Left lung (tissue), 4 donors: ENCODE measurements at regions not wholly inside any gene's neighbourhood (a gene's known extent, or its start where the extent isn't known, plus 50 kb on each side); places are given as distances from the start of the nearest gene placed in this dataset.
A peak's percentile ranks its signal among the peaks of the same experiment; 100 is the strongest.

ENCODE experiments used
- ATAC-seq: fragments of 200-7000 bp; cut with Tn5 transposase; one replicate; pipeline ENCODE4 v1.9.1; 2020; ENCODE audit warnings: moderate library complexity
- DNase-seq, 4 donors: peaks; one replicate each; pipeline ENCODE4 v3.0.0-alpha.2; 2013 to 2020
- H3K27ac ChIP-seq, 2 donors: fragments of 200-600 bp; sonication (generic) in 1 of 2; one replicate each; pipeline versions ENCODE4 v1.5.0 to v1.8.0; 2020 to 2021
- H3K27me3 ChIP-seq, 2 donors: fragments of 200-600 bp; sonication (generic) in 1 of 2; one replicate each; pipeline versions ENCODE4 v1.5.0 to v1.8.0; 2020 to 2021
- H3K36me3 ChIP-seq, 2 donors: fragments of 200-600 bp; sonication (generic) in 1 of 2; one replicate each; pipeline versions ENCODE4 v1.5.0 to v1.8.0; 2020 to 2021
- H3K4me1 ChIP-seq, 2 donors: fragments of 200-600 bp; one replicate each; pipeline ENCODE4 v1.8.0; 2021
- H3K4me3 ChIP-seq, 2 donors: fragments of 200-600 bp; sonication (generic) in 1 of 2; one replicate each; pipeline versions ENCODE4 v1.5.0 to v1.8.0; 2020 to 2021; ENCODE audit warnings: mild to moderate bottlenecking in 1 of 2
- H3K9me3 ChIP-seq, 2 donors: fragments of 200-600 bp; sonication (generic) in 1 of 2; one replicate each; pipeline versions ENCODE4 v1.5.0 to v1.8.0; 2020 to 2021
- CTCF ChIP-seq, 2 donors: fragments of 200-600 bp; sonication (generic) in 1 of 2; IDR thresholded peaks; one replicate each; pipeline versions ENCODE4 v1.5.0 to v1.8.0; 2021; ENCODE audit warnings: antibody characterized with exemption in 2 of 2
- intact Hi-C, 2 donors: fragments of 100-400 bp; cut with DNase I; formaldehyde crosslinking; loops; one replicate each; pipeline versions ENCODE4 v1.11.2 to v1.14.2; 2022
- donor health status: DM: no; HTN: yes; CAD: no.
- donor health status: DM: no; HTN: no; CAD: no.

DNA sequence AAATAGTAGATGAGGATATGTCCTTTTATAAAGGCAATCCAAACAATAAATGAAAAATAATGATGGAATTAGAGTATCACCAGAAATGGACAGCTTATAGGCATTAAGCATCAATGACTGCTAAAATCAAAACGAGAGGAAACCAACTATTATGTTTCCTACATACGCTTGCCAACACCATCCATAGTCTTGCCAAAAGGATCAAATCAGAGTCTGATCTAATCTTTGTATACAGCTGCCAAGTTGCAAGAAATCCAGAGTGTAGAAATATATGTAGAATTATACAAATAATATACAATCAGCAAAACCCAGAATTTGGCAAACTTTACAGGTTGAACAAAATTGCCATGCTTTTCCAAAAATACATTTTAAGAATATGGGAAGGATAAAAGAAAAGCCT, 1661.6 kb downstream of the SLITRK1 start:
- Histone ChIP-seq H3K36me3 (no peaks in the 10 kb centered on the region), H3K4me3 (no peak overlapping the region), H3K9me3 (peaks cover 0 to 8% of the 10 kb centered on the region in 2 donors), H3K27me3 (no peaks in the 10 kb centered on the region), H3K4me1 (no peaks in the 10 kb centered on the region), H3K27ac (no peak overlapping the region)
- intact Hi-C loops: no loop called here
- ATAC-seq (no peak), DNase-seq (peak in 1 of 4 donors; percentile 3)
- no peak for TF ChIP-seq CTCF (IDR thresholded peaks at IDR 0.05)

DNA sequence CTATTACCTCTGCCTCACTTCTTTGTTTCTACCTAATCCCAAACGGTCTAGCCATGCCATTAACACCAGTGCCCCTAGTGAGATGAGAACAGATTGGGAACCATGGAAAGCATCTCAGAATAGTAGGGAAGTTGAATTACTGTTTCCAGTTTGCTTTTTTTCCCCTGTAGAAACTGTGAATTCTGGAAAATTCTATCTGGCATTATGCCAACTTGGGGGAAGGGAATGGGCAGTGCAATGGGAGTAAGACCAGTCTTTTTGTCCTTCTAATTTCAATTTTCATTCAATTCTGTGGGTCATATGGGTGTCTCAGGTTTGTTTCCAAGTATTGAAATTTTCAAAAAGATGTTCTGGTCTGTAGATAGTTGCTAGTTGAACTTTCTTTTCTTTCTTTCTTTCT, 1666.1 kb downstream of the SLITRK1 start:
- peaks cover 0 to 38% of the 10 kb centered on the region in 2 donors for H3K9me3 ChIP-seq
- no peak overlapping the region for H3K4me3 ChIP-seq
- H3K27me3 ChIP-seq: no peaks in the 10 kb centered on the region
- H3K4me1 ChIP-seq: no peaks in the 10 kb centered on the region
- no peak for DNase-seq
- no peak for TF ChIP-seq CTCF (IDR thresholded peaks at IDR 0.05)
- intact Hi-C loops: no loop called here
- H3K27ac ChIP-seq: no peak overlapping the region
- H3K36me3 ChIP-seq: no peaks in the 10 kb centered on the region
- ATAC-seq: no peak

- ATAC-seq: no peak
- H3K27me3 ChIP-seq: no peaks in the 10 kb centered on the region
- no peak overlapping the region for H3K27ac ChIP-seq
- no peaks in the 10 kb centered on the region for H3K4me1 ChIP-seq
- DNase-seq: no peak
- H3K4me3 ChIP-seq: no peak overlapping the region
- H3K9me3 ChIP-seq: peaks cover 0 to 38% of the 10 kb centered on the region in 2 donors
- H3K36me3 ChIP-seq: no peaks in the 10 kb centered on the region
- intact Hi-C loops: no loop called here
- TF ChIP-seq CTCF (IDR thresholded peaks at IDR 0.05): no peak
Observed at GRCh38 chr13:82214341-82214740, 1667.9 kb downstream of the SLITRK1 start.

DNA sequence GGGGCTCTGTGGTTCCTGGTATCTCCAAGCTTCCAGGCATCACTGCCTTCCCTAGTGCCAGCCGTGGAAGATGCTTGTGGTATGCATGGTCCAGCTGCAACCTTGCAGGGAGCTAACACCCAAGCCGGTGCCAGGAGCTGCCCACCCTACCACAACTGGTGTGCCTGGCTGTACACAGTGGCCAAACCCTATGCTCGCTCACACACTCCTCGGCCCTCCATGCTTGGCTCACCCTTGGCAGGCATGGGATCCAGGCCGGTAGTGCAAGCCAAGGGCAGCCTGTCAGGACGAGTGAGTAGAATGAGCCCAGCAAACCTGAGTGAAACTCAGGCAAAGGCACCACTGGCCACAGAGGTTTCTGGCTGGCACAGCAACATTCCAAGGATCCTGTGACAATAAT, 1676.0 kb downstream of the SLITRK1 start:
- no peak for TF ChIP-seq CTCF (IDR thresholded peaks at IDR 0.05)
- intact Hi-C loops: no loop called here
- ATAC-seq (no peak), DNase-seq (peak in 1 of 4 donors; percentile 46)
- Histone ChIP-seq H3K4me1 (no peaks in the 10 kb centered on the region), H3K27me3 (no peaks in the 10 kb centered on the region), H3K9me3 (peaks cover 0 to 20% of the 10 kb centered on the region in 2 donors), H3K36me3 (no peaks in the 10 kb centered on the region), H3K27ac (no peak overlapping the region), H3K4me3 (no peak overlapping the region)

- Histone ChIP-seq H3K4me1 (no peaks in the 10 kb centered on the region), H3K4me3 (no peak overlapping the region), H3K36me3 (no peaks in the 10 kb centered on the region), H3K27me3 (no peaks in the 10 kb centered on the region), H3K27ac (no peak overlapping the region), H3K9me3 (peaks cover 0 to 22% of the 10 kb centered on the region in 2 donors)
- intact Hi-C loops: no loop called here
- TF ChIP-seq CTCF (IDR thresholded peaks at IDR 0.05): no peak
- no peak for DNase-seq
- ATAC-seq: no peak
Observed at GRCh38 chr13:82202398-82202797, 1679.9 kb downstream of the SLITRK1 start.
